Liver (tissue), 8 donors: ENCODE measurements at regions not wholly inside any gene's neighbourhood (a gene's known extent, or its start where the extent isn't known, plus 50 kb on each side); places are given as distances from the start of the nearest gene placed in this dataset.

Experiments
- DNase-seq: peaks from one replicate; pipeline ENCODE4 v3.0.0-alpha.2; 2017; ENCODE audit warnings: low spot score
- H3K27ac ChIP-seq, 2 donors: one replicate each; pipeline ENCODE4 v1.7.0; 2013; ENCODE audit warnings: inconsistent platforms in 2 of 2, low read length in 2 of 2, control low read depth in 1 of 2, low read depth in 1 of 2, mild to moderate bottlenecking in 1 of 2
- H3K27me3 ChIP-seq, 4 donors: one replicate each; pipeline versions ENCODE4 v1.6.1 to v1.7.0; 2013; ENCODE audit warnings: low read length in 3 of 4, inconsistent platforms in 1 of 4, mild to moderate bottlenecking in 1 of 4, moderate library complexity in 1 of 4; ENCODE audit not compliant: control insufficient read depth in 4 of 4, insufficient read depth in 4 of 4
- H3K36me3 ChIP-seq, 4 donors: one replicate each; pipeline versions ENCODE4 v1.6.1 to v1.7.0; 2013; ENCODE audit warnings: low read length in 3 of 4, mild to moderate bottlenecking in 3 of 4, low read depth in 1 of 4, moderate library complexity in 1 of 4; ENCODE audit not compliant: control insufficient read depth in 4 of 4, insufficient read depth in 3 of 4
- H3K4me1 ChIP-seq, 4 donors: one replicate each; pipeline versions ENCODE4 v1.6.1 to v1.7.0; 2013; ENCODE audit warnings: low read length in 3 of 4, mild to moderate bottlenecking in 3 of 4, moderate library complexity in 1 of 4; ENCODE audit not compliant: control insufficient read depth in 4 of 4, insufficient read depth in 4 of 4
- H3K4me3 ChIP-seq, 3 donors: one replicate each; pipeline versions ENCODE4 v1.6.1 to v1.7.0; 2013; ENCODE audit warnings: low read length in 3 of 3, control low read depth in 1 of 3, low read depth in 1 of 3, mild to moderate bottlenecking in 1 of 3
- H3K9ac ChIP-seq, 2 donors: one replicate each; pipeline ENCODE4 v1.7.0; 2013; ENCODE audit warnings: low read length in 2 of 2, mild to moderate bottlenecking in 2 of 2, moderate library complexity in 2 of 2, control low read depth in 1 of 2, low read depth in 1 of 2
- H3K9me3 ChIP-seq, 4 donors: one replicate each; pipeline versions ENCODE4 v1.6.1 to v1.7.0; 2013; ENCODE audit warnings: low read length in 3 of 4; ENCODE audit not compliant: control insufficient read depth in 4 of 4
- ATF3 ChIP-seq: IDR thresholded peaks from 2 replicates; pipeline ENCODE4 v1.6.1; 2016; ENCODE audit warnings: antibody characterized with exemption
- CTCF ChIP-seq: fragments of 150-350 bp; IDR thresholded peaks from 2 replicates; pipeline ENCODE4 v1.5.1; 2017; ENCODE audit warnings: improper control_type of control experiment, low read depth, low read length; ENCODE audit not compliant: missing input control
- EGR1 ChIP-seq, 2 donors: IDR thresholded peaks; 2 replicates each; pipeline ENCODE4 v1.6.1; 2016 to 2018; ENCODE audit warnings: antibody characterized with exemption in 2 of 2, low read depth in 2 of 2
- GABPA ChIP-seq, 2 donors: IDR thresholded peaks in 1 of 2; conservative IDR thresholded peaks in 1 of 2; 2 replicates each; pipeline ENCODE4 v1.6.1; 2016; ENCODE audit warnings: antibody characterized with exemption in 2 of 2, mild to moderate bottlenecking in 1 of 2, moderate library complexity in 1 of 2
- HNF4G ChIP-seq: IDR thresholded peaks from 2 replicates; pipeline ENCODE4 v1.6.1; 2016; ENCODE audit warnings: antibody characterized with exemption
- RAD21 ChIP-seq, 2 donors: IDR thresholded peaks; 2 replicates each; pipeline ENCODE4 v1.6.1; 2016; ENCODE audit warnings: antibody characterized with exemption in 2 of 2, mild to moderate bottlenecking in 2 of 2
- REST ChIP-seq: IDR thresholded peaks from 2 replicates; pipeline ENCODE4 v1.6.1; 2016; ENCODE audit warnings: antibody characterized with exemption, mild to moderate bottlenecking
- RXRA ChIP-seq, 2 donors: IDR thresholded peaks; 2 replicates each; pipeline ENCODE4 v1.6.1; 2017 to 2018; ENCODE audit warnings: antibody characterized with exemption in 2 of 2, mild to moderate bottlenecking in 1 of 2
- ZBTB33 ChIP-seq: IDR thresholded peaks from 2 replicates; pipeline ENCODE4 v1.6.1; 2016; ENCODE audit warnings: antibody characterized with exemption
- WGBS: extraction: QIAGEN DNeasy Blood & Tissue Kit; methylation state at CpG from one replicate; pipeline ENCODE4 v1.1.7; 2013; 5-methylcytosine and 5-hydroxymethylcytosine counted together
- donor health status: healthy.
- donor health status: healthy.
- donor health status: healthy.
- donor health status: healthy.
- donor health status: healthy.

- no peak for DNase-seq
- Histone ChIP-seq H3K36me3 (no peaks in the 10 kb centered on the region), H3K9me3 (no peaks in the 10 kb centered on the region), H3K9ac (no peak overlapping the region), H3K27ac (no peak overlapping the region), H3K27me3 (no peaks in the 10 kb centered on the region), H3K4me1 (no peaks in the 10 kb centered on the region), H3K4me3 (no peak overlapping the region)
- 75% methylated on average over 3 of the region's 3 CpGs for WGBS
- TF ChIP-seq HNF4G (no peak), ATF3 (no peak), ZBTB33 (no peak)
Measured at GRCh38 chr7:138345567-138345966, 114.5 kb upstream of the TRIM24 start.

GRCh38 chr7:138346975-138347374 lies 113.1 kb upstream of the TRIM24 start:
- H3K9ac ChIP-seq, result no peak overlapping the region
- no peak overlapping the region for H3K4me3 ChIP-seq
- H3K9me3 ChIP-seq, result peaks cover 0 to 3% (median 1%) of the 10 kb centered on the region in 4 donors
- no peak for TF ChIP-seq ZBTB33
- no peak for TF ChIP-seq RXRA (IDR thresholded peaks at IDR 0.05)
- no peak for TF ChIP-seq HNF4G
- TF ChIP-seq ATF3, result no peak
- no peak for TF ChIP-seq GABPA (IDR thresholded peaks at IDR 0.05 in 1 of 2, conservative IDR thresholded peaks at IDR 0.05 in 1 of 2)
- TF ChIP-seq CTCF, result no peak
- TF ChIP-seq EGR1 (IDR thresholded peaks at IDR 0.05; ENCODE audit: low read depth in 2 of 2), result no peak
- no peak for TF ChIP-seq REST
- TF ChIP-seq RAD21 (IDR thresholded peaks at IDR 0.05), result no peak
- 97% methylated on average over 2 of the region's 2 CpGs for WGBS
- H3K4me1 ChIP-seq, result no peaks in the 10 kb centered on the region
- H3K36me3 ChIP-seq, result no peaks in the 10 kb centered on the region
- no peak overlapping the region for H3K27ac ChIP-seq
- H3K27me3 ChIP-seq, result no peaks in the 10 kb centered on the region
- DNase-seq, result no peak
